NCI-H69 (cell line): ENCODE measurements at regions not wholly inside any gene's neighbourhood (a gene's known extent, or its start where the extent isn't known, plus 50 kb on each side); places are given as distances from the start of the nearest gene placed in this dataset.
"Not testable (repeated sequence)": the region's sequence is repeated elsewhere in the genome, so short reads cannot be mapped to it uniquely, and the experiment has no call there.

Source experiments
- DNase-seq: peaks from one replicate; lab custom pipeline; 2025; lab: John Stamatoyannopoulos, UW

GRCh38 chr4:25981749-25982148 lies 67.7 kb downstream of the SMIM20 start:
- DNase-seq, result no peak

- DNase-seq, result no peak
Measured at GRCh38 chr4:25982962-25983361, 68.9 kb downstream of the SMIM20 start.

GRCh38 chr4:25984266-25984665 lies 70.2 kb downstream of the SMIM20 start:
- DNase-seq, result no peak

DNA sequence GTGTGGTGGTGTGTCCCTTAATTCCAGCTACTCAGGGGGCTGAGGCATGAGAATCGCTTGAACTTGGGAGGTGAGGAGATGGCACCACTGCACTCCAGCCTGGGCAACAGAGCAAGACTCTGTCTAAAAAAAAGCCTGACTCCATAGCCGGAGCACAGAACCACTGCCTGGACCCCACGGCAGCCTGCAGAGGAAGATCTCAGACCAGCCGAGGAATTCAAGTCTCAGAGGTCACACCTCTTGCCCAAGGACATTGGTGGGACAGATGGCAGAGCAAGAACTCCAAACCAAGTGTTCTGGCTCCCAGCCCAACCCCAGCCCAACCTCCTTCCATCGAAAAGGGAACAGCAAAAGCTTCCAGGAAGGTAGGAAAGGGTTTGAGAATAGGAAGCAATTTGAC lies 70.8 kb downstream of the SMIM20 start:
- no peak for DNase-seq

- DNase-seq, result no peak
Measured at GRCh38 chr4:25986807-25987206, 72.8 kb downstream of the SMIM20 start.

DNA sequence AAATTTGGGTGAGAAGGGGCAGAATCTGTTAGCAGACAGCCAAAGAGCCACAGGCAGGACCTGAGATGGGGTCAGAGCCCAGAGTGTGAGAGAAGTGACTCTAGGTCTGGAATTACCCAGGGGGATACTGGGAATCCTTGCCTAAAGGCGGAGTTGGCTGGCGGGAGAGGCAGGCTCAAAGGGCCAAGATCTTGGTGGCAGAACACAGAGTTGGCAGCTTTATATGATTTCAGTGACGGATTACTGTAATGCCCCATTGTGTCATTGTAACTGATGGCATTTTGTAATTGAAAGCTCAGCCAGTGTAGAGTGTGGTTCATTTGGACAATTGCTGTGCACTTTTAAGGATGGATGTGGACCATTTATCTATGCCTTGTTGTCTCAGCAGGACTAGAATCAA lies 77.3 kb downstream of the SMIM20 start:
- DNase-seq, result peak; percentile 3

- DNase-seq, result peak; percentile 25
Measured at GRCh38 chr4:25993395-25994185, 79.6 kb downstream of the SMIM20 start.

DNA sequence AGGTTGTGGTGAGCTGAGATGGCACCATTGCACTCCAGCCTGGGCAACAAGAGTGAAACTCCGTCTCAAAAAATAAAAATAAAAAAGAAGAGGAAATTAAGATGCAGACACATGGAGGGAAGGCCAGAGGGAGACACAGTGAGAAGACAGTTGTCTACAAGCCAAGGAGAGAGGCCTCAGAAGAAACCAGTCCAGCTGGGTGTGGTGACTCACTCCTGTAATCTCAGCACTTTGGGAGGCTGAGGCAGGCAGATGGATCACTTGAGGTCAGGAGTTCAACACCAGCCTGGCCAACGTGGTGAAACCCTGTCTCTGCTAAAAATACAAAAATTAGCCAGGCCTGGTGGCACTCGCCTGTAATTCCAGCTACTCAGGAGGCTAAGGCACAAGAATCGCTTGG lies 80.6 kb downstream of the SMIM20 start:
- DNase-seq, result not testable (repeated sequence)

DNA sequence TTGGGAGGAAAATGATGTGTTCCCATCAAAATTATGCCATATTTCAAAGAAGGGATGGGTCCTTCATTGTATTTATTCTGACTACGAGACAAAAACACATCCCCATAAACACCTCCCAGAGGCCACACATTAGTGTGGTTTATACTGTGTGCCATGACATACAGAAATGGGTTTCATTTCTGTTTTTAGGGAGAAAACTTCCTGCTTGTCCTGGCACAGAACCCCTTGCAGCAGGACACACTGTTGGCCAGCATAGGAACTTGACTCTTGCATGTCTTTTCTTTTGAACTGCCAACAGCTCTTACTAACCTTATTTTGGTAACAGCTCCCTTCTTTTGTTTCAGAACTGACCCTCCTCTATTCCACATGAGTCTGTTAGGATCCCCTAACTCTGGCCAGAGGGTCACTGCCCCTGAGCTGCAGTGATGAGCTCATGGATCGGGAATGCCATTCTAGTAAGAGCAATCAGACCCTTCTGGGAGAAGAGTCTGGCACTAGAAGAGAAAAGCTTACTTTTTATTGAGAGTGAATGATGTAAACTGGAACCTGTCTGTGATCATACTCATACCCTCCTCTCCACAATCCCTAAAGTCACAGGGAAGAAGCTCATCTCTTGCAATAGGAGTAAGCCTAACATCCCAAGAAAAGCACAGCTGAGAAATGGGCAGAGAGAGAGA lies 86.4 kb downstream of the SMIM20 start:
- no peak for DNase-seq

DNA sequence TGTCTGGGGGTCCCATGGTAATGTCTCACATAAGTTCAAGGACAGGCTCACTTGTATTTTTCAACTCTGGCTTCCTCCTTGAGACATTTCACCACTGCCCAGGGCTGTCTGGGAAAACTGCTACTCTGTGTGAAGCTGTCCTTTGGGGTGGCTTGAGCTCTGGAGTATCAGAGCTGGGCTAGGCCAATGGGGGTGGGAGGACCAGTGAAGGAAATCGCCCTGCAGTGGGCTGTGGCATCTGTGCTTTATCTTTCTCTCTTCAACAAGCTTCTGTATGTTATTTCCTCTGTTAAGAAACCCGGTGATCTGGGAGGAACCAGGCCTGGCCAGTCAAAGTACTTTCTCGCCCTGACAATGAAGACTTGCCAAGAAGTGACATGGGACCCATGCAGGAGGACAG lies 87.4 kb downstream of the SMIM20 start:
- DNase-seq, result no peak

DNA sequence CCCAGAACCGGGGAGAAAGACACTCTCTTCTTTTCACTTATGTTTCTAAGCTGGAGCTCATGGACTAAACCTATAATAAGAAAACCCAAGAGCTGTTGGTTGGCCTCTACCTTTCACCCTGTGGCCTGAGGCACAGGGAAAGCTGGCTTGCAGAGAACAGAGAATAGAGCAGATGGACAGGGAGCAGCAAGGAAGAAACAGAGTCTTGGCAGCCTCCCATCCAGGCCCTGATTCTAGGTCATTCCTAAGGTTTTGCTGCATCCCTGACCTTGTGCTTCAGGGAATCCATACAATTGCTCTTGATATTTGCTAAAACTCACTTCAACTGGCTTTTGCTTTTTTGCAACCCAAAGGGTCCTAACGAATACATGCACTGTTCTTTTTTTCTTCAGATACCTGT lies 87.8 kb downstream of the SMIM20 start:
- DNase-seq, result no peak

- no peak for DNase-seq
Measured at GRCh38 chr4:26003056-26003455, 89.0 kb downstream of the SMIM20 start.

DNA sequence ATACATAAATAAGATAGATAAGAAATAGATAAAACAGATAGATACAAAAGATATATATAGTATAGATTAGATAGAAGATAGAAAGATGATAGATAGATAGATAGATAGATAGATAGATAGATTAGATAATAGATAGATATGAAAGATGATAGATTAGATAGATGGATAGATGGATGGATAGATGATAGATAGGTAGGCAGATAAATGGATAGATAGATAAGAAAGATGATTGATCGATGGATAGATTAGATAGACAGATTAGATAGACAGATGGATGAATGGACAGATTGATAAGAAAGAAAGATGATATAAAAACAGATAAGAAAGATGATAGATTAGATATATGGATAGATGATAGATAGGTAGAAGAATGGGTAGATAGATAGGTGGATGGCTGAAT lies 90.3 kb downstream of the SMIM20 start:
- DNase-seq, result no peak

DNA sequence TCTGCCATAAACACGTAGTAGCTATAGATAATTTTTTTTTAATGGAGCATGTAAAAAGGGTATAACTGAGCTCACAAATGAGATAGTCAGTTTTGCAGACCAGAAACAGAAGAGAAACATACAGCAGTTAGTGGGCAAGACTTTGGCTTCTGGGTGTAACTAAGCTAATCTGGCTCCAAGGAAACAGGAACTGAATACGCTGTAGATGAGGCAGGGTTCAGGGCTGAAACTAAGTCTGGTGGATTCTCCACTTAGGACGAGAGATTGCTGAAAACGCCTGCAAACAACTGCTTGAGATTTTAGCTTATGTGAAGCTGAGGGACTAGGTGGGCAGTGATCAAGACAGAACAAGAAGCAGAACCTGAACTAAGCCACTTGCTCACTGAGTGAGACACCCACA lies 91.7 kb downstream of the SMIM20 start:
- DNase-seq, result no peak

GRCh38 chr4:26008737-26009136 lies 94.7 kb downstream of the SMIM20 start:
- no peak for DNase-seq

GRCh38 chr4:26009502-26009901 lies 95.5 kb downstream of the SMIM20 start:
- no peak for DNase-seq

DNA sequence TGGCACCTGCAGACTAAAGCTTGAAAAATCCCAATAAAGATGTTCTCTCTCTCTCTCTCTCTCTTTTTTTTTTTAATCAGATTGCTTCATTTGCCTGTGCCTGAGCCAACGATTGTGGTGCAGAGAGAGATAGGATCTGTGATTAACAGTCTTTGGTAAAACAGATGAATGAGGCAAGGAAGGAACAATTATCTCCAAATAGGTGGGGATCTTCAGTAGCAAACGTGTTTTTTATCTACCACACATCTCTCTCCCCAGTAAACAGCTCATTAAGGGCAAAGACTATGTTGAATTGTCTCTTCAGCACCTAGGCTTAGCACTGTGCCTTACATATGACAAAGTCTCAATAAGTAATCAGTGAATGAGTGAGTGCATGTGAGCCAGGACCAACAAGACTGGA lies 96.3 kb downstream of the SMIM20 start:
- no peak for DNase-seq

DNA sequence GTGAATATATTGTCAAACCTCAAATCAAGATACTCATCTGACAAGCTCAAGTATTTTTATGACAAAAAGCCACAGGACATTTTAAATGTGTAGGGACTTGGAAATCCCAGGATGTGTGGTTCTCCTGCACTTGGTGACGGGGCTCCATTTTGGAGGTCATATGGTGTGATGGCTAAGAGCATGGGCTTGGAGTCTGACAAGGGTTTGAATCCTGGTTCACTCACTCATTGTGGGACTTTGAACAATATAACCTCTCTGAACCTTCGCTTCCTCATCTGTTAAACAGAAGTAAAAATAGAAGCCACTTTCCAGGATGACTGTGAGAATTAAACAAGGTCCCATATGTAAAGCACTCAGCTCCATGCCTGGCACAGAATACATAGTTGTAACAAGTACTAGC lies 99.6 kb downstream of the SMIM20 start:
- DNase-seq, result no peak

DNA sequence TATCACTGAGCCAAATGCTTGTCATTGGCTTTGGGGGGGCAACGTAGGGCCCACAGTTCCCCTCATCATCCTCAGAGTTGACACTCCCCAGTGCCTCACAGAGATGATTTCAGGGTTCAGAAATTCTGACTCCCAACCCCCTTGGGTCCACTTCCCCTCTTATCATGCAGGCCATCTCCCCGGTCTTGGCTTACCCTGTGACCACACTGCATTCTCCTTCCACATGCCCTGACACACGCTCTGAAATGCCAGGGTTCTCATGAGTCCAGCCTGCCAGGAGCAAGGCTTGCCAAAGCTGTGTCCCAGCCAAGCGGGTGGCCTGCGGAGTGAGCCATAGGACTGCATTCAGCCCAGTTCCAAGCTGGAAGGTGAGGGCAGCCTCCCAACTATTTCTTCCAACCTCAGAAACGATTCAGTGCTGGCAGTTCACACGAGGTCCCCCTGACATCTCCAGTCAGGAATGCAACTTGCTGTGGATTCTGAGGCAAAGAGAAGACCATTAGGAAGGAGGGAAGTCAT lies 101.2 kb downstream of the SMIM20 start:
- DNase-seq, result no peak

DNA sequence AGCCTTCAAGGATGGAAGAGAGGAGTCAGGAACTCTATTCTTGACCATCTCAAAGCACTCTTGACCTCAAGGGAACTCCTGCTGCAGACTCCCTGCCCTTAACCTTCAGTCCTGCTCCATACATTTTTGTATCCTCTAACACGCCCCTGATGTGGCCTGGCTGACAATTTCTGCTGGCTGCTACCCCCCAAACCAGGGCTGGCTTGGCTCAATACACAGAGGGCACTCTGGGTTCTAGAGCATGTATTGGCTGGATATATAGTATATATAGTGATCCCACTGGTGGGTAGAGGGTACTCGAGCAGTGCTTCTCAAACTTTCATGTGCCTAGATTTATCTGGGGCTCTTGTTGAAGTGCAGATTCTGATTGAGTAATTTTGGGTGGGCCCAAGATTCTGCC lies 101.9 kb downstream of the SMIM20 start:
- DNase-seq, result no peak

GRCh38 chr4:26017531-26017930 lies 103.5 kb downstream of the SMIM20 start:
- DNase-seq, result no peak

DNA sequence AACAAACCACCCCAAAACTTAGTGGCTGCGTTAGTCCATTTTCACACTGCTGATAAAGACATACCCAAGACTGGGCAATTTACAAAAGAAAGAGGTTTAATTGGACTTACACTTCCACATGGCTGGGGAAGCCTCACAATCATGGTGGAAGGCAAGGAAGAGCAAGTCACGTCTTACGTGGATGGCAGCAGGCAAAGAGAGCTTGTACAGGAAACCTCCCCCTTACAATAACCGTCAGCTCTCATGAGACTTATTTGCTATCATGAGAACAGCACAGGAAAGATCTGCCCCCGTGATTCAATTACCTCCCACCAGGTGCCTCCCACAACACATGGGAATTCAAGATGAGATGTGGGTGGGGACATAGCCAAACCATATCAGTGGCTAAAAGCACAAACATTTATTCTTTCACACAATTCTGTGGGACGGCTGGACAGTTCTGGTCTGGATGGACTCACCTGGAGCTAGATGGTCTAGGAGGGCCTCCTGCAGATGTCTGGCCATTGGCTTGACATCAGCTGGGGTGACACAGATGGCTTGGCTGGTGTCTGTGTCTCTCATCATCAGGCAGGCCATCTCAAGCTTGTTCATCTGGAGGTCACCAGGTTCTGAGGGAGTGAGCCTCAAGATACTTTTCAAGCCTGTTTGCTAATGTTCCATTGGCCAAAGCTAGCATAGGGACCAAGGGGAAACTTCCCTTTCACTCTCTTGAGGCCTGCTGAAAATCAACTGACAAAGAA lies 104.1 kb downstream of the SMIM20 start:
- not testable (repeated sequence) for DNase-seq
